ENCODE measurements at regions not wholly inside any gene's neighbourhood (a gene's known extent, or its start where the extent isn't known, plus 50 kb on each side); places are given as distances from the start of the nearest gene placed in this dataset.

GRCh38 chr2:12020833-12021469 is 274.5 kb downstream of the LPIN1 start:
- no peak for TF ChIP-seq CTCF (IDR thresholded peaks at IDR 0.05)
- no peak for TF ChIP-seq POLR2A (IDR thresholded peaks at IDR 0.05)
